Tibial nerve (tissue), 3 donors: ENCODE measurements at regions not wholly inside any gene's neighbourhood (a gene's known extent, or its start where the extent isn't known, plus 50 kb on each side); places are given as distances from the start of the nearest gene placed in this dataset.

Source experiments
- EP300 ChIP-seq, 2 donors: sonication (generic); formaldehyde crosslinking; IDR thresholded peaks; one replicate each; pipeline ENCODE4 v1.6.1; 2017; ENCODE audit warnings: antibody characterized with exemption in 2 of 2, mild to moderate bottlenecking in 1 of 2
- POLR2A ChIP-seq, 2 donors: fragments of 450-650 bp; IDR thresholded peaks; one replicate each; pipeline ENCODE4 v1.6.1; 2017; ENCODE audit warnings: antibody characterized with exemption in 2 of 2, mild to moderate bottlenecking in 2 of 2, moderate library complexity in 2 of 2

DNA sequence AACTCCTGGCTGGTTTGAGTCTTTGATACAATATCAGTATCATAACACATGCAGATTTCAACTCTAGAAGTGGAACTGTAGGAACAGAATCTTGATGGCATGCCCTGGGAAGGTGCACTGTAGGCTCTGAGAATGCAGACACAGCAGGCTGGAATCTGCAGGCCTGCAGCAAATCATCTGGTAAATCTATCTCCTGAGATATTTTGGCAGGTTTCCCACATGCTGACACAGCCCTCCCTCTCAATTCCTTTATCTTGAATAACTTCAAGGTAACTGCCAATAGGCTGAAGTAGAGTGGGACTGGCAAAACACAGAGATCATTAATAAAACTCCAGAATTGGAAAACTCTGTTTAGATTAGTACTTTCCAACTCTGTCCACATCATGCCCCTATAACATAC lies 177.8 kb upstream of the PCSK5 start:
- no peak for TF ChIP-seq POLR2A (IDR thresholded peaks at IDR 0.05)
- no peak for TF ChIP-seq EP300 (IDR thresholded peaks at IDR 0.05)
